ENCODE measurements at regions not wholly inside any gene's neighbourhood (a gene's known extent, or its start where the extent isn't known, plus 50 kb on each side); places are given as distances from the start of the nearest gene placed in this dataset.

GRCh38 chr3:147218965-147219364 is 187.4 kb downstream of the ZIC4 start:
- no peak for TF ChIP-seq EZH2 (IDR thresholded peaks at IDR 0.05; ENCODE audit: insufficient read depth, poor library complexity, severe bottlenecking)
- TF ChIP-seq EZH2phosphoT487 (IDR thresholded peaks at IDR 0.05; ENCODE audit: insufficient read depth, low read depth): no peak
- Histone ChIP-seq H3K9me3 (ENCODE audit: low read depth) (no peaks in the 10 kb centered on the region), H3K9me2 (ENCODE audit: insufficient read depth) (no peaks in the 10 kb centered on the region), H3K4me1 (ENCODE audit: insufficient read depth) (no peaks in the 10 kb centered on the region), H2AFZ (no peak overlapping the region), H3K27ac (no peak overlapping the region), H4K20me1 (ENCODE audit: insufficient read depth) (no peaks in the 10 kb centered on the region), H3K79me2 (ENCODE audit: insufficient read depth) (no peaks in the 10 kb centered on the region), H3F3A (ENCODE audit: insufficient read depth) (no peaks in the 10 kb centered on the region), H3K9ac (no peak overlapping the region), H3K4me2 (ENCODE audit: unreplicated experiment) (no peak overlapping the region), H3K27me3 (replicated peaks; ENCODE audit: insufficient read depth) (no peaks in the 10 kb centered on the region), H3K36me3 (ENCODE audit: low read depth) (no peaks in the 10 kb centered on the region), H3K4me3 (no peak overlapping the region)
- no peak for DNase-seq
- in situ Hi-C loops (cut with MboI): no loop called here
- 81% methylated on average over 4 of the region's 4 CpGs for WGBS, 2 experiments (ENCODE audit: low coverage in 1 of 2, low lambda C conversion rate in 2 of 2, missing lambda C conversion rate in 2 of 2)

GRCh38 chr3:147216143-147216673 is 190.1 kb downstream of the ZIC4 start:
- Histone ChIP-seq H3K36me3 (ENCODE audit: low read depth) (no peaks in the 10 kb centered on the region), H3F3A (ENCODE audit: insufficient read depth) (no peaks in the 10 kb centered on the region), H3K4me2 (ENCODE audit: unreplicated experiment) (no peak overlapping the region), H3K79me2 (ENCODE audit: insufficient read depth) (no peaks in the 10 kb centered on the region), H3K9ac (no peak overlapping the region), H3K27ac (no peak overlapping the region), H2AFZ (no peak overlapping the region), H3K4me3 (no peak overlapping the region), H3K4me1 (ENCODE audit: insufficient read depth) (no peaks in the 10 kb centered on the region), H3K9me2 (ENCODE audit: insufficient read depth) (no peaks in the 10 kb centered on the region), H3K27me3 (replicated peaks; ENCODE audit: insufficient read depth) (no peaks in the 10 kb centered on the region), H4K20me1 (ENCODE audit: insufficient read depth) (no peaks in the 10 kb centered on the region), H3K9me3 (ENCODE audit: low read depth) (no peaks in the 10 kb centered on the region)
- DNase-seq: no peak
- WGBS, 2 experiments (ENCODE audit: low coverage in 1 of 2, low lambda C conversion rate in 2 of 2, missing lambda C conversion rate in 2 of 2): 50 to 74% methylated on average over 1 of the region's 1 CpG
- no peak for TF ChIP-seq EZH2 (IDR thresholded peaks at IDR 0.05; ENCODE audit: insufficient read depth, poor library complexity, severe bottlenecking)
- no peak for TF ChIP-seq EZH2phosphoT487 (IDR thresholded peaks at IDR 0.05; ENCODE audit: insufficient read depth, low read depth)
- in situ Hi-C loops (cut with MboI): no loop called here

DNA sequence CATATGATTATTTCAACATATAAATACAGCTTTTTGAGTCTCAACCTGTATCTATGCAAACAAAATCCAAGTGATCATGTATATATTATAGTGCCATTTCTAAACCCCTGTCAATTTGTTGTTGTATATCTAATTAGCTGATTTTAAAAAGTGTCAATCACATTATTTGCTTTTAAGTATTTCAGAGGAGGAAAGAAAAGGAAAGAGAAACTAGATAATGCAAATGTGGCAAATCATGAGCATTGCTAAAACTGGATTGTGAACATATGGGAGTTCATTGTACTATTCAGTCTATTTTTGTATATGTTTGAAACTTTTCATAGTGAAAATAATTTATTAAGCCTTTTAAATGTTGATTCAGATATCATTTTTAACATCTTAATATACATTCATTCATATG is 190.7 kb downstream of the ZIC4 start:
- Histone ChIP-seq H4K20me1 (ENCODE audit: insufficient read depth) (no peaks in the 10 kb centered on the region), H3K9me2 (ENCODE audit: insufficient read depth) (no peaks in the 10 kb centered on the region), H3F3A (ENCODE audit: insufficient read depth) (no peaks in the 10 kb centered on the region), H3K9me3 (ENCODE audit: low read depth) (no peaks in the 10 kb centered on the region), H3K79me2 (ENCODE audit: insufficient read depth) (no peaks in the 10 kb centered on the region), H3K27me3 (replicated peaks; ENCODE audit: insufficient read depth) (no peaks in the 10 kb centered on the region), H3K27ac (no peak overlapping the region), H3K36me3 (ENCODE audit: low read depth) (no peaks in the 10 kb centered on the region), H3K4me2 (ENCODE audit: unreplicated experiment) (no peak overlapping the region), H2AFZ (no peak overlapping the region), H3K4me1 (ENCODE audit: insufficient read depth) (no peaks in the 10 kb centered on the region), H3K9ac (no peak overlapping the region), H3K4me3 (no peak overlapping the region)
- in situ Hi-C loops (cut with MboI): no loop called here
- DNase-seq: no peak
- TF ChIP-seq EZH2 (IDR thresholded peaks at IDR 0.05; ENCODE audit: insufficient read depth, poor library complexity, severe bottlenecking) (no peak), EZH2phosphoT487 (IDR thresholded peaks at IDR 0.05; ENCODE audit: insufficient read depth, low read depth) (no peak)

GRCh38 chr3:147213633-147214032 is 192.7 kb downstream of the ZIC4 start:
- H3K27ac ChIP-seq: no peak overlapping the region
- 82 to 91% methylated on average over 2 of the region's 2 CpGs for WGBS, 2 experiments (ENCODE audit: low coverage in 1 of 2, low lambda C conversion rate in 2 of 2, missing lambda C conversion rate in 2 of 2)
- H3K9me3 ChIP-seq (ENCODE audit: low read depth): no peaks in the 10 kb centered on the region
- no peaks in the 10 kb centered on the region for H3K27me3 ChIP-seq (replicated peaks; ENCODE audit: insufficient read depth)
- no peaks in the 10 kb centered on the region for H3K36me3 ChIP-seq (ENCODE audit: low read depth)
- TF ChIP-seq EZH2 (IDR thresholded peaks at IDR 0.05; ENCODE audit: insufficient read depth, poor library complexity, severe bottlenecking) (no peak), EZH2phosphoT487 (IDR thresholded peaks at IDR 0.05; ENCODE audit: insufficient read depth, low read depth) (no peak)
- no peaks in the 10 kb centered on the region for H3K79me2 ChIP-seq (ENCODE audit: insufficient read depth)
- in situ Hi-C loops (cut with MboI): no loop called here
- no peak overlapping the region for H2AFZ ChIP-seq
- no peak overlapping the region for H3K4me3 ChIP-seq
- no peaks in the 10 kb centered on the region for H3F3A ChIP-seq (ENCODE audit: insufficient read depth)
- H4K20me1 ChIP-seq (ENCODE audit: insufficient read depth): no peaks in the 10 kb centered on the region
- no peak overlapping the region for H3K9ac ChIP-seq
- no peaks in the 10 kb centered on the region for H3K4me1 ChIP-seq (ENCODE audit: insufficient read depth)
- no peak for DNase-seq
- H3K9me2 ChIP-seq (ENCODE audit: insufficient read depth): no peaks in the 10 kb centered on the region
- H3K4me2 ChIP-seq (ENCODE audit: unreplicated experiment): no peak overlapping the region

- Histone ChIP-seq H3K9me2 (ENCODE audit: insufficient read depth) (no peaks in the 10 kb centered on the region), H3K9me3 (ENCODE audit: low read depth) (no peaks in the 10 kb centered on the region), H3K79me2 (ENCODE audit: insufficient read depth) (no peaks in the 10 kb centered on the region), H3K27me3 (replicated peaks; ENCODE audit: insufficient read depth) (no peaks in the 10 kb centered on the region), H2AFZ (peak overlapping the region; percentile 55), H3K9ac (no peak overlapping the region), H4K20me1 (ENCODE audit: insufficient read depth) (no peaks in the 10 kb centered on the region), H3K4me2 (ENCODE audit: unreplicated experiment) (no peak overlapping the region), H3K36me3 (ENCODE audit: low read depth) (no peaks in the 10 kb centered on the region), H3F3A (ENCODE audit: insufficient read depth) (no peaks in the 10 kb centered on the region), H3K4me1 (ENCODE audit: insufficient read depth) (no peaks in the 10 kb centered on the region), H3K27ac (no peak overlapping the region), H3K4me3 (no peak overlapping the region)
- in situ Hi-C loops (cut with MboI): no loop called here
- TF ChIP-seq EZH2phosphoT487 (IDR thresholded peaks at IDR 0.05; ENCODE audit: insufficient read depth, low read depth): no peak
- TF ChIP-seq EZH2 (IDR thresholded peaks at IDR 0.05; ENCODE audit: insufficient read depth, poor library complexity, severe bottlenecking): no peak
- no peak for DNase-seq
These were observed 195.7 kb downstream of the ZIC4 start for GRCh38 chr3:147210676-147211075.
